GM19468 (cell line): ENCODE measurements at regions not wholly inside any gene's neighbourhood (a gene's known extent, or its start where the extent isn't known, plus 50 kb on each side); places are given as distances from the start of the nearest gene placed in this dataset.
"Not testable (repeated sequence)": the region's sequence is repeated elsewhere in the genome, so short reads cannot be mapped to it uniquely, and the experiment has no call there.

Experiments
- ATAC-seq: cut with Tn5 transposase; IDR thresholded peaks from one replicate; pipeline ENCODE4 v1.9.1; 2021; ENCODE audit warnings: mild to moderate bottlenecking, moderate library complexity, moderate number of reproducible peaks; ENCODE audit not compliant: unreplicated experiment; ENCODE audit errors: extremely low read depth

GRCh38 chrX:110966091-110966454 is 129.9 kb upstream of the PAK3 start:
- ATAC-seq: no peak

GRCh38 chrX:110965409-110966090 is 130.4 kb upstream of the PAK3 start:
- no peak for ATAC-seq

DNA sequence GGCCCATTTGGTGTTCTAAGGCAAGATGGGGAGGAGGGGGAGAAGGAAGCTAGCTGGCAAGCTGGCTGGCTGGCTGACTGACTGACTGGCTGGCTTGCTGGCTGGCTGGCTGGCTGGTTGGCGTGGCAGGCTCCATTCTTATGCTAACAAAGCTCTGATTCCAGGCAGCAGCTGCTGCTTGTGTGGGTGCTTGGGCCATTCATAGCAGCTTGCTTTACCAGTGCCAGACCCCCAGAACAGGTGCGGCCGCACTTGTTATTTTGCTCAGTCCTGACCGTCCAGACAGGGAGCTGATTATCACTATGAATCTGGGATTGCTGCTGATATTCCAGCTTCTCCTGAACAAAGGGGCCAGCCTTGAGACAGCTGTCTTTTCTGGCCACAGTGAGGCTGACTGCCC is 131.2 kb upstream of the PAK3 start:
- ATAC-seq: no peak

DNA sequence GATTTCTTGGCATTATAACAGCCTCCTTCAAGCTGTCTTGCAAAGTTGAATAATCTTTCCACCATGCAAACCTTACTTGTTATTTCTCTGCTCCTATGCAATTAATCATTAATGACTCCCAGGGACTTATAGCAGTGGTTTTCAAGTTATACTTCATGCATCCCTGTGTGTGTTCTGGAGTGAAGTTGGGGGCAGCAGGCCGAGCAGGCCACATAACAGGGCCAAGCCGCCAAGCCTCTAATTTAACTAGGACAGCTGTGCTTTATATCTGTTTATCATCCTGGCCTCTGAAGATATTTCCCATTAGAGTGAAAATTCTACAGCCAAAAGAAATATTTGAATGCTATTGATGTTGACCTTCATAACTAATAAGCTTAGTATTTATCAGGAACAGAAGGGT is 133.5 kb upstream of the PAK3 start:
- ATAC-seq: no peak

GRCh38 chrX:110955706-110956105 is 140.3 kb upstream of the PAK3 start:
- ATAC-seq: no peak

DNA sequence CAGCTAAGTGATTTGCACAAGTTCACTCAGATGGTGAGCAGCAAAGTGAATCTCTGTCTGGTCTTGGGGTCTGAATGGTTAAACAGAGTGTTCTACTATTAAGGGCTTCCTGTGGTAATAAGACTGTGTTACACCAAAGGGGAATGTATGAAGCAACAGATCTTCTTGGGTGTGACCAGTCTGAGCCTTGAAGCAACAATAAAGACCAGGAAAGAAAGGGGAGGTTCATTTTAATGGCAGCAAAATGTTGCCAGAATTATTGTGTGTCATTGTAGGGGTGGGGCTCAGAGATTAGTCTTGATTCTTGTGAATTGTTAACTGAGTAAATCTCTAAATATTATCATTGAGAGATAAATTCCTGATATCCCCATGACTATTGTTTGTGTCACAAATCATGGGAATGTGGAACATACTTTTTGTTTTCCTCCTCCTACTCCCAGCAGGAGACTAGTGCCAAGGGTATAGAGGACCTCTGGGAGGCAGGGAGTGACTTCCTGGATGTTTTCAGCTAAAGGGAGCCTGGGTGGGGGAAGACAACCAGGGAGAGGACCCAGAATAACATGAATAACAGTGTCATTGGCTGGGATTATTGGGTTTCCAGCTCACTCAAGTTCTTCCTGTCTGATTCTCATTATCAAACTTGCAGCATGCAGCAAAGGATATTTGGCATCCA is 141.4 kb upstream of the PAK3 start:
- ATAC-seq: no peak

DNA sequence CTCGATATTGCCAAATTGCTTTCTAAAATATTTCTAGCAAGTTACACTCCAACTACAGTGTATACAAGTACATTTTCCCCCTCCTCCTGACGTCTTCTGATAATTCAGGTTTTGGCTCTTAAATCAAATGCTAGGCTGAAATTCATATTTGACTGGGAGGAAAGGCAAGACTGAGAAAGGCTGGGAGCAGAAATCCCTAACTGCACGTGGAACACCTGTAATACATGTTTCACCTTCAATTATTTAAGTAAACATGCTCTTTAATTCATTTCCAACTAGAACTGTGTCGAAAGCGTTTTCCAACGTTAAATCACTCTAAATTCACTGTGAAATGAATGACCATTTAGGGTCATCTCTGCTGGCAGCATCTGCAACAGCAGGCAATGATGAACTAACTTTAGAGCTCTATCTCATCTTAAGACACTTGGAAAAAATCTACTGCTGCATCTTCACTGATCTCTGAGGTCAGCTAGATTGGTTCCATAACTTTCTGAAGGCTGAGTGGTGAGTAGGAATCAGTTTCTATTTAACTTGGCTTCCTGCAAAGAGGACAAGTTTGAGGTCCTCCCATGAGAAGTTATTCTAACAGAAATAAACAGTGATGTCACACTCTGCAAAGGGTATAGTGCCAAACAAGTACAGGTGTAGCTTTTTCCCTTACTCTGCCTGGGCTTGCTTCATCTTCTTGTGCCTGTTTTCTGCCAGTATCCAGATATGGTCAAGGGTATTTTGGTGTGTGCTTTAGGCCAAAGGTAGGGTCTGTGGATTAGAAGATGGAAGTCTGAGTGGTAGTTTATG is 144.3 kb upstream of the PAK3 start:
- no peak for ATAC-seq

- ATAC-seq: no peak
Observed at GRCh38 chrX:110944751-110945675, 149.4 kb upstream of the CHRDL1 start.

GRCh38 chrX:110944311-110944750 is 148.7 kb upstream of the CHRDL1 start:
- no peak for ATAC-seq

DNA sequence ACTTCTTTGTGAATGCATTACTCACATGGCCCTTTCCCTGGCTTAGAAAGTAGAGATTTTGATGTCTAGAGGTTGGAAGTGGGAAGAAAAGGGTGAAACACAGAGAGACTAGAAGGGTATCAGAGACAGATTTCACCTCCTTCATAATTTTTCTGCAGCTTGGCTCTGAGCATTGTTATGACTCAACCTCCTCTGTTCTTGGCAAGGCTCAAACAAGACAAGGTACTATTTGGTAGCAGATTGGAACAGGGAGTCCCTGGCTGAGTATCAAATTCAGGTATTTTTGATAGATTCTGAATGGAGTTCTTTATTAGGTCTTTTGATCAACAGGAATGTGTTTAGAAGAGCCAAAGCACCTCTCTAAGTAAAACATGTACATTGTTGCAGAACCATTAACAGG is 146.3 kb upstream of the CHRDL1 start:
- ATAC-seq: no peak

GRCh38 chrX:110938977-110939732 is 143.5 kb upstream of the CHRDL1 start:
- ATAC-seq: no peak

- ATAC-seq: no peak
Observed at GRCh38 chrX:110924871-110925270, 129.3 kb upstream of the CHRDL1 start.

- ATAC-seq: no peak
Observed at GRCh38 chrX:110920991-110921390, 125.4 kb upstream of the CHRDL1 start.

DNA sequence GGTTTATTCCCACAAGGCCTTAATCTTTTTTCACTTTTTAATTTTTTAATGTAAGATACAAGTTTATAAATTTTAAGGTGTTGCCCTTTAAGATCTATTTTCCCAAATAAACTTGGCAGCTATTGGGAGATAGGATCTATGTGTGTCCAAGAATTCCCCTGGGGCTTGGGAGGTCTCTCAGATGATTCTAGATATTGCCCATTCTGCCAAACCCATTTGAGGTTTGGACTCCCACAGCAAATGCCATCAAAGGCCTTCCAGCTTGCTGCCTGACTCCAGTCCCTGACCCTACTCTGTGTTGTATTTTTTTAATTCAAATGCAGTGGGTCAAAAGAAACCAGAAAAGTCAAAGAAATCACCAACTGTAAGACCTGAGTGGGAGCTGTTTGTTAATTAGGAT is 120.0 kb upstream of the CHRDL1 start:
- no peak for ATAC-seq

- no peak for ATAC-seq
Observed at GRCh38 chrX:110915111-110915510, 119.5 kb upstream of the CHRDL1 start.

GRCh38 chrX:110914281-110914680 is 118.7 kb upstream of the CHRDL1 start:
- ATAC-seq: no peak

DNA sequence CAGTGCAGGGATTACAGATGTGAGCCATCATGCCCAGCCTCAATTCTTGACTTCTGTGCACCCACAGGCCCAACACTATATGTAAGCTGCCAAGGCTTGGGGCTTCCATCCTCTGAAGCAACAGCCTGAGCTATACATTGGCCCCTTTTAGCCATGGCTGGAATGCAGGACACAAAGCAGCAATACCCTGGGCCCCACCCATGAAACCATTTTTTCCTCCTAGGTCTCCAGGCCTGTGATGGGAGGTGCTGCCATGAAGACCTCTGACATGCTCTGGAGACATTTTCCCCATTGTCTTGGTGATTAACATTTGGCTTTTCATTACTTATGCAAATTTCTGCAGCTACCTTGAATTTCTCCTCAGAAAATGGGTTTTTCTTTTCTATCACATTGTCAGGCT is 109.1 kb upstream of the CHRDL1 start:
- not testable (repeated sequence) for ATAC-seq

DNA sequence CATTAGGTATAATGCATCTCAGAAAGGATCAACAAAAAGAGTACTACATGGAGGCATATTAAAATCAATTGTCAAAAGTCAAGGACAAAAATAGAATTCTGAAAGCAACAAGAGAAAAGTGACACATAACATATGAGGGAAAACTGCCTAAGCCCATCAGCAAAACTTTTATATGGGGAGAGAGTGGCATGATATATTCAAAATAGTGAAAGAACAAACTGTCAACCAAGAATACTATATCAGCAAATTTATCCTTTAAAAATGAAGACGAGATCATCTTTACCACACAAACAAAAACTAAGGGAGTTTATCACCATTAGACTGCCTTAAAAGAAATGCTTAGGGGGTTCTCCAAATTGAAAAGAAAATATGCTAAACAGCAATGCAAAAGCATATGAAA is 86.4 kb upstream of the CHRDL1 start:
- no peak for ATAC-seq

DNA sequence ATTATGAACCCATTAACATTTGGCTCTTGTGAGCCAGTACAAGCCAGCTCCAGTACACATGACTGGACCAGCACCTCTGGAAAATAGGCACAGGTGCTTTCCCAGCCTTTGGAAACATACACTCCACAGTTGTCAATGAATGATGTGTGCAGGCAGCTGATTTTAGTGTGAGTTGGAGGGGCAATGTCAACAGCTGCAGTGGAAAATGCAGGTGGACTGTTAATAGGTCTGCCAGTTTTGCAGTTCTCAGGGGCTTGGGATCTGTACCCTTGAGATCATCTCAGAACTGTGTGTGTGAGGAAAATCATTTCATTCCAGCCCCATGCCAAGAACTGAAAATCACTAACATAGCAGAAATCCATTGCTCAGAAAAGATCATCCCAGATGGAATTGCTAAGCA is 81.7 kb upstream of the CHRDL1 start:
- ATAC-seq: no peak

- ATAC-seq: no peak
Observed at GRCh38 chrX:110871839-110872238, 76.2 kb upstream of the CHRDL1 start.
